GM18861 (cell line): ENCODE measurements at regions not wholly inside any gene's neighbourhood (a gene's known extent, or its start where the extent isn't known, plus 50 kb on each side); places are given as distances from the start of the nearest gene placed in this dataset.

Experiments
- ATAC-seq: cut with Tn5 transposase; IDR thresholded peaks from one replicate; pipeline ENCODE4 v1.9.1; 2021; ENCODE audit not compliant: unreplicated experiment

- ATAC-seq, result no peak
Observed at GRCh38 chr9:85430659-85431338, 311.0 kb downstream of the AGTPBP1 start.

- no peak for ATAC-seq
Observed at GRCh38 chr9:85428230-85428629, 313.5 kb downstream of the AGTPBP1 start.

GRCh38 chr9:85427772-85428171 lies 314.0 kb downstream of the AGTPBP1 start:
- ATAC-seq, result no peak

GRCh38 chr9:85425153-85425611 lies 316.6 kb downstream of the AGTPBP1 start:
- no peak for ATAC-seq

- ATAC-seq, result no peak
Observed at GRCh38 chr9:85423422-85423821, 318.3 kb downstream of the AGTPBP1 start.

GRCh38 chr9:85421641-85422040 lies 320.1 kb downstream of the AGTPBP1 start:
- no peak for ATAC-seq

GRCh38 chr9:85420750-85421149 lies 321.0 kb downstream of the AGTPBP1 start:
- ATAC-seq, result no peak

- ATAC-seq, result no peak
Observed at GRCh38 chr9:85417674-85418073, 324.1 kb downstream of the AGTPBP1 start.

- no peak for ATAC-seq
Observed at GRCh38 chr9:85416715-85417114, 325.0 kb downstream of the AGTPBP1 start.

- ATAC-seq, result no peak
Observed at GRCh38 chr9:85414390-85414789, 327.4 kb downstream of the AGTPBP1 start.

- no peak for ATAC-seq
Observed at GRCh38 chr9:85408494-85408893, 333.3 kb downstream of the AGTPBP1 start.

GRCh38 chr9:85405566-85405950 lies 336.2 kb downstream of the AGTPBP1 start:
- ATAC-seq, result no peak

GRCh38 chr9:85404911-85405565 lies 336.7 kb downstream of the AGTPBP1 start:
- no peak for ATAC-seq

GRCh38 chr9:85402551-85402950 lies 339.2 kb downstream of the AGTPBP1 start:
- no peak for ATAC-seq

GRCh38 chr9:85401998-85402397 lies 339.8 kb downstream of the AGTPBP1 start:
- ATAC-seq, result no peak

GRCh38 chr9:85397005-85397404 lies 344.7 kb downstream of the AGTPBP1 start:
- ATAC-seq, result no peak

GRCh38 chr9:85392260-85392659 lies 349.5 kb downstream of the AGTPBP1 start:
- ATAC-seq, result no peak

GRCh38 chr9:85377731-85378289 lies 363.9 kb downstream of the AGTPBP1 start:
- no peak for ATAC-seq

GRCh38 chr9:85368781-85369180 lies 373.0 kb downstream of the AGTPBP1 start:
- no peak for ATAC-seq

- no peak for ATAC-seq
Observed at GRCh38 chr9:85359161-85359560, 382.6 kb downstream of the AGTPBP1 start.

- no peak for ATAC-seq
Observed at GRCh38 chr9:85349046-85349445, 392.7 kb downstream of the AGTPBP1 start.

GRCh38 chr9:85347541-85347940 lies 394.2 kb downstream of the AGTPBP1 start:
- no peak for ATAC-seq
